NCI-H2107 treated with DMSO at 0.1 percent for 48 hours (cell line): ENCODE measurements at regions not wholly inside any gene's neighbourhood (a gene's known extent, or its start where the extent isn't known, plus 50 kb on each side); places are given as distances from the start of the nearest gene placed in this dataset.

Experiments
- DNase-seq: peaks from one replicate; lab custom pipeline; 2025; ENCODE audit not compliant: unreplicated experiment; lab: John Stamatoyannopoulos, UW

DNA sequence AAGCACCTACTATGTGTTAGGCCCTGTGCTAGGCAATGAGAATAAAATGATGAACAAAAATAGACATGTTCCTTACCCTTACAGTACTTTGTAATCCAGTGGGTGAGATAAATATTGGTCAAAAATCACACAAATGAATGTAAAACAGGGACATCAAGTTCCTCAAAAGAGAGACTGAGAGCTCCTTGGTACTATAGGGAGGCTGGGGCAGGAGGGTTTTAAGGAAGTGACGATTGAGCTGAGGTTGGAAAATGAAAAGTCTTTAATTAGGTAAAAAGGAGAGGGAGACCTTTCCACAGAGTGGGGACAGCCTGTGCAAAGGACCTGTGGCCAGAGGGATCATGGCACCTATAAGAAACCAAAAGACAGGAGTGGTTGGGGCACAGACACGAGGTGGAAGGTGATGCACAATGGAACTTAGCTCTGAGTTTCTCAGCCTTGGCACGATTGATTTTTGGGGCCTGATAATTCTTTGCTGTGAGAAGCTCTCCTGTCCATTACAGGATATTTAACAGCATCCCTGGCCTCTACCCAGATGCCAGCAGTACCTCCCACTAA, 140.3 kb downstream of the CEP57L1 start:
- DNase-seq = no peak

- DNase-seq = no peak
Measured at GRCh38 chr6:109230453-109230852, 135.1 kb downstream of the CEP57L1 start.

GRCh38 chr6:109229536-109229935, 134.2 kb downstream of the CEP57L1 start:
- DNase-seq = no peak

- DNase-seq = no peak
Measured at GRCh38 chr6:109227646-109228045, 132.3 kb downstream of the CEP57L1 start.

DNA sequence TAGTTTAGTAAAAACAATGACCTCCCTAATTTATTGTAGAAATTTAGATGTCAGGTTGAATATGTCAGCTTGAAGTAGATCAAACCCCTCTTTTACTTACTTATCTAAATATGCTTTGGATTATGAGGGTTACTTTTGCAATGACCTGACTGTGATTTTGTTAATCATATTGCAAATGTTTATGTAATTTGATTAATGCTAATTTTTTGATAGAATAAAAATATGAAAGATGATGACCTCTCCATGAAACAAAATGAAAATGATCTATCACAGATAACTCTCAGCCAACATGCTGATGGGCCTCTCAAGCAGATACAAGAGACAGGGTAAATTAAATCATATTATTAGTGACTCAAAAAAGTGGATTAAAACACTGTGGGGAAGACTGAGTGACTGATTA, 131.0 kb downstream of the CEP57L1 start:
- no peak for DNase-seq

GRCh38 chr6:109225946-109226345, 130.6 kb downstream of the CEP57L1 start:
- no peak for DNase-seq

DNA sequence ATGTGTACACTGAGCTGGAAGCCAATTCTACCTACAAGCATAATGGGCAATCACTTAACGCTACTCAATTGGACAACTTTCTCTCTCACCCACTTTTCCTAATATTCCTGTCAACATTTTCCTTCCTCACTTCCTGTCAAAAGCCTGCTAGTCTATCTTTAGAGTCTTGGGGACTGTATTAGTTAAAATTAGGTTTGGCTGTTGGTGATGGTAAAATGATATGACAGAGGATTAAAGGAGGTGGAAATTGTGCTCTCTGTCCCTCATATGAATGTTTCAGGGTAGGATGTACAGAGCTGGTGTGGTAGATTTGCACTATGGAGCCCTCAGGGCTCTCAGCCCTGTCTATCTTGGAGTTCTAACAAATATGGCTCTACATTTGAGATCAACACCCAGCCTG, 129.7 kb downstream of the CEP57L1 start:
- no peak for DNase-seq

DNA sequence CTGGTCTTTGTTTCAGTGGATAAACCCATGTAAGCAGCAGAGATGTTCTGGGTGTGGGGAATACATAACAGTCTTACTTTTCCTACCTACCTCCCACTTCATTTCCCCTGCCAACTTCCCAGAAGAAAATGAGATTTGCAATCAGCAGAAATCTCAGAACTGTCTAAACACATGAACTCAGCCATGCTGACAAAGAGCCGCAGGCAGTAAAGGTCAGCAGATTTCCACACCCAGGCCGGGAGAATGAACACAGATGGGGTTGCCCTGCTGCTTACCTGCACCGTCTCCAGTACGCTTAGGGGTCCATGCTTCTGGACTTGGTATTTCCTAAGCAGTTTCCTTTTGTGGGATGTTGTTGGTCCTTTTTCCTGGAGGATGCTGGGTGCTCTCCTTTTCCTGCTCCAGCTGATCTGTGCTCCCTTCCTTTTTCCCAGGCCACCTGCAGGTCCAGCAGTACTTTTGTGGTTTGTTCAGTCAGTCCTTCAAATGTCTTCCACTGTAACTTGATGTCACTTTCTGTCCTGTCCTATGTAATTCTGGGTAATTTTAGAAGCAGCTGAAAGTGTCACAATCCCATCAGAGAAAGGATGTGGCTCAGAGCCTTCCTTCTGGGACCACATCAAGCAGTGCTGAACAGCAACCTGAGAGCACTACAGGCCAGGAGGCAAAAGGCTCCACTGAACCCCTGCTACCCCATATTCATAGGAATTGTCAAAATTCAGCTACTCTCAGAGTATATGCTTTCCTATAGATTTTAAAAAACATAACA, 129.0 kb downstream of the CEP57L1 start:
- DNase-seq = no peak

GRCh38 chr6:109222848-109223247, 127.5 kb downstream of the CEP57L1 start:
- DNase-seq = no peak

- no peak for DNase-seq
Measured at GRCh38 chr6:109221543-109222195, 126.4 kb downstream of the CEP57L1 start.
